Epithelial cell of proximal tubule (primary cell): ENCODE measurements at regions not wholly inside any gene's neighbourhood (a gene's known extent, or its start where the extent isn't known, plus 50 kb on each side); places are given as distances from the start of the nearest gene placed in this dataset.

Experiments
- DNase-seq: peaks from one replicate; pipeline ENCODE4 v3.0.0-alpha.2; 2011; ENCODE audit warnings: low read depth
- H3K4me3 ChIP-seq: 2 replicates; pipeline ENCODE4 v1.5.1; 2011; ENCODE audit warnings: low read depth, mild to moderate bottlenecking, low read length
- CTCF ChIP-seq: conservative IDR thresholded peaks from 2 replicates; pipeline ENCODE4 v1.5.1; 2012; ENCODE audit warnings: low read depth, mild to moderate bottlenecking, low read length

GRCh38 chr1:43042127-43042526 lies 83.5 kb upstream of the SLC2A1 start:
- TF ChIP-seq CTCF = no peak
- no peak for DNase-seq
- no peak overlapping the region for H3K4me3 ChIP-seq

- no peak for DNase-seq
- no peak for TF ChIP-seq CTCF
- no peak overlapping the region for H3K4me3 ChIP-seq
These were observed 82.9 kb upstream of the SLC2A1 start for GRCh38 chr1:43041591-43041990.

- DNase-seq = no peak
- H3K4me3 ChIP-seq = no peak overlapping the region
- no peak for TF ChIP-seq CTCF
These were observed 80.8 kb upstream of the SLC2A1 start for GRCh38 chr1:43039228-43040055.

GRCh38 chr1:43038232-43038935 lies 79.7 kb upstream of the SLC2A1 start:
- H3K4me3 ChIP-seq = no peak overlapping the region
- no peak for TF ChIP-seq CTCF
- no peak for DNase-seq

GRCh38 chr1:43037466-43037865 lies 78.8 kb upstream of the SLC2A1 start:
- TF ChIP-seq CTCF = no peak

GRCh38 chr1:43036932-43037331 lies 78.3 kb upstream of the SLC2A1 start:
- no peak for DNase-seq
- H3K4me3 ChIP-seq = no peak overlapping the region
- no peak for TF ChIP-seq CTCF

More at GRCh38 chr1:43037466-43037865, 78.8 kb upstream of the SLC2A1 start:
- no peak for DNase-seq
- H3K4me3 ChIP-seq = no peak overlapping the region
